ENCODE measurements at regions not wholly inside any gene's neighbourhood (a gene's known extent, or its start where the extent isn't known, plus 50 kb on each side); places are given as distances from the start of the nearest gene placed in this dataset.

GRCh38 chr6:115668211-115668610, 392.5 kb downstream of the FRK start:
- TF ChIP-seq CREB1 (IDR thresholded peaks at IDR 0.05), result no peak
- no peak for TF ChIP-seq CTCF (IDR thresholded peaks at IDR 0.05; ENCODE audit: control extremely low read depth in 1 of 3, insufficient read depth in 1 of 3, low read depth in 1 of 3, low read length in 3 of 3)
- no peak for TF ChIP-seq CEBPB (IDR thresholded peaks at IDR 0.05; ENCODE audit: low read depth, low read length)
- TF ChIP-seq, protein P1, sequence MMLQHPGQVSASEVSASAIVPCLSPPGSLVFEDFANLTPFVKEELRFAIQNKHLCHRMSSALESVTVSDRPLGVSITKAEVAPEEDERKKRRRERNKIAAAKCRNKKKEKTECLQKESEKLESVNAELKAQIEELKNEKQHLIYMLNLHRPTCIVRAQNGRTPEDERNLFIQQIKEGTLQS (IDR thresholded peaks at IDR 0.05; ENCODE audit: insufficient read depth, low read depth, low read length), result no peak
- TF ChIP-seq POLR2A (IDR thresholded peaks at IDR 0.05; ENCODE audit: control extremely low read depth in 1 of 2, low read depth in 2 of 2, low read length in 2 of 2), result no peak
- TF ChIP-seq TAF1 (IDR thresholded peaks at IDR 0.05; ENCODE audit: low read depth, low read length), result no peak
- no peak for TF ChIP-seq EZH2 (IDR thresholded peaks at IDR 0.05; ENCODE audit: low read depth, low read length, severe bottlenecking)
- no peak for TF ChIP-seq CBX8 (IDR thresholded peaks at IDR 0.05; ENCODE audit: borderline replicate concordance, low read depth, low read length)
- no peak for TF ChIP-seq SIX5 (IDR thresholded peaks at IDR 0.05; ENCODE audit: low read depth, low read length)
- TF ChIP-seq, protein P2, sequence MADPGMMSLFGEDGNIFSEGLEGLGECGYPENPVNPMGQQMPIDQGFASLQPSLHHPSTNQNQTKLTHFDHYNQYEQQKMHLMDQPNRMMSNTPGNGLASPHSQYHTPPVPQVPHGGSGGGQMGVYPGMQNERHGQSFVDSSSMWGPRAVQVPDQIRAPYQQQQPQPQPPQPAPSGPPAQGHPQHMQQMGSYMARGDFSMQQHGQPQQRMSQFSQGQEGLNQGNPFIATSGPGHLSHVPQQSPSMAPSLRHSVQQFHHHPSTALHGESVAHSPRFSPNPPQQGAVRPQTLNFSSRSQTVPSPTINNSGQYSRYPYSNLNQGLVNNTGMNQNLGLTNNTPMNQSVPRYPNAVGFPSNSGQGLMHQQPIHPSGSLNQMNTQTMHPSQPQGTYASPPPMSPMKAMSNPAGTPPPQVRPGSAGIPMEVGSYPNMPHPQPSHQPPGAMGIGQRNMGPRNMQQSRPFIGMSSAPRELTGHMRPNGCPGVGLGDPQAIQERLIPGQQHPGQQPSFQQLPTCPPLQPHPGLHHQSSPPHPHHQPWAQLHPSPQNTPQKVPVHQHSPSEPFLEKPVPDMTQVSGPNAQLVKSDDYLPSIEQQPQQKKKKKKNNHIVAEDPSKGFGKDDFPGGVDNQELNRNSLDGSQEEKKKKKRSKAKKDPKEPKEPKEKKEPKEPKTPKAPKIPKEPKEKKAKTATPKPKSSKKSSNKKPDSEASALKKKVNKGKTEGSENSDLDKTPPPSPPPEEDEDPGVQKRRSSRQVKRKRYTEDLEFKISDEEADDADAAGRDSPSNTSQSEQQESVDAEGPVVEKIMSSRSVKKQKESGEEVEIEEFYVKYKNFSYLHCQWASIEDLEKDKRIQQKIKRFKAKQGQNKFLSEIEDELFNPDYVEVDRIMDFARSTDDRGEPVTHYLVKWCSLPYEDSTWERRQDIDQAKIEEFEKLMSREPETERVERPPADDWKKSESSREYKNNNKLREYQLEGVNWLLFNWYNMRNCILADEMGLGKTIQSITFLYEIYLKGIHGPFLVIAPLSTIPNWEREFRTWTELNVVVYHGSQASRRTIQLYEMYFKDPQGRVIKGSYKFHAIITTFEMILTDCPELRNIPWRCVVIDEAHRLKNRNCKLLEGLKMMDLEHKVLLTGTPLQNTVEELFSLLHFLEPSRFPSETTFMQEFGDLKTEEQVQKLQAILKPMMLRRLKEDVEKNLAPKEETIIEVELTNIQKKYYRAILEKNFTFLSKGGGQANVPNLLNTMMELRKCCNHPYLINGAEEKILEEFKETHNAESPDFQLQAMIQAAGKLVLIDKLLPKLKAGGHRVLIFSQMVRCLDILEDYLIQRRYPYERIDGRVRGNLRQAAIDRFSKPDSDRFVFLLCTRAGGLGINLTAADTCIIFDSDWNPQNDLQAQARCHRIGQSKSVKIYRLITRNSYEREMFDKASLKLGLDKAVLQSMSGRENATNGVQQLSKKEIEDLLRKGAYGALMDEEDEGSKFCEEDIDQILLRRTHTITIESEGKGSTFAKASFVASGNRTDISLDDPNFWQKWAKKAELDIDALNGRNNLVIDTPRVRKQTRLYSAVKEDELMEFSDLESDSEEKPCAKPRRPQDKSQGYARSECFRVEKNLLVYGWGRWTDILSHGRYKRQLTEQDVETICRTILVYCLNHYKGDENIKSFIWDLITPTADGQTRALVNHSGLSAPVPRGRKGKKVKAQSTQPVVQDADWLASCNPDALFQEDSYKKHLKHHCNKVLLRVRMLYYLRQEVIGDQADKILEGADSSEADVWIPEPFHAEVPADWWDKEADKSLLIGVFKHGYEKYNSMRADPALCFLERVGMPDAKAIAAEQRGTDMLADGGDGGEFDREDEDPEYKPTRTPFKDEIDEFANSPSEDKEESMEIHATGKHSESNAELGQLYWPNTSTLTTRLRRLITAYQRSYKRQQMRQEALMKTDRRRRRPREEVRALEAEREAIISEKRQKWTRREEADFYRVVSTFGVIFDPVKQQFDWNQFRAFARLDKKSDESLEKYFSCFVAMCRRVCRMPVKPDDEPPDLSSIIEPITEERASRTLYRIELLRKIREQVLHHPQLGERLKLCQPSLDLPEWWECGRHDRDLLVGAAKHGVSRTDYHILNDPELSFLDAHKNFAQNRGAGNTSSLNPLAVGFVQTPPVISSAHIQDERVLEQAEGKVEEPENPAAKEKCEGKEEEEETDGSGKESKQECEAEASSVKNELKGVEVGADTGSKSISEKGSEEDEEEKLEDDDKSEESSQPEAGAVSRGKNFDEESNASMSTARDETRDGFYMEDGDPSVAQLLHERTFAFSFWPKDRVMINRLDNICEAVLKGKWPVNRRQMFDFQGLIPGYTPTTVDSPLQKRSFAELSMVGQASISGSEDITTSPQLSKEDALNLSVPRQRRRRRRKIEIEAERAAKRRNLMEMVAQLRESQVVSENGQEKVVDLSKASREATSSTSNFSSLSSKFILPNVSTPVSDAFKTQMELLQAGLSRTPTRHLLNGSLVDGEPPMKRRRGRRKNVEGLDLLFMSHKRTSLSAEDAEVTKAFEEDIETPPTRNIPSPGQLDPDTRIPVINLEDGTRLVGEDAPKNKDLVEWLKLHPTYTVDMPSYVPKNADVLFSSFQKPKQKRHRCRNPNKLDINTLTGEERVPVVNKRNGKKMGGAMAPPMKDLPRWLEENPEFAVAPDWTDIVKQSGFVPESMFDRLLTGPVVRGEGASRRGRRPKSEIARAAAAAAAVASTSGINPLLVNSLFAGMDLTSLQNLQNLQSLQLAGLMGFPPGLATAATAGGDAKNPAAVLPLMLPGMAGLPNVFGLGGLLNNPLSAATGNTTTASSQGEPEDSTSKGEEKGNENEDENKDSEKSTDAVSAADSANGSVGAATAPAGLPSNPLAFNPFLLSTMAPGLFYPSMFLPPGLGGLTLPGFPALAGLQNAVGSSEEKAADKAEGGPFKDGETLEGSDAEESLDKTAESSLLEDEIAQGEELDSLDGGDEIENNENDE (IDR thresholded peaks at IDR 0.05; ENCODE audit: insufficient replicate concordance, low read length), result no peak
- no peak for TF ChIP-seq POLR2AphosphoS5 (IDR thresholded peaks at IDR 0.05; ENCODE audit: low read depth, low read length)
- TF ChIP-seq EGR1 (IDR thresholded peaks at IDR 0.05; ENCODE audit: borderline replicate concordance, low read depth, low read length), result no peak
